ENCODE measurements at regions not wholly inside any gene's neighbourhood (a gene's known extent, or its start where the extent isn't known, plus 50 kb on each side); places are given as distances from the start of the nearest gene placed in this dataset.

- no peaks in the 10 kb centered on the region for H3K9me3 ChIP-seq
- no peak overlapping the region for H3K27ac ChIP-seq
- no peak for TF ChIP-seq CTCF (IDR thresholded peaks at IDR 0.05)
- no peak for DNase-seq (ENCODE audit: low spot score)
- H3K27me3 ChIP-seq: no peaks in the 10 kb centered on the region
- peaks cover 0 to 13% of the 10 kb centered on the region in 2 donors for H3K4me1 ChIP-seq
- H3K4me3 ChIP-seq: no peak overlapping the region
- H3K36me3 ChIP-seq: no peaks in the 10 kb centered on the region
Measured at GRCh38 chr20:11686195-11686594, 231.5 kb upstream of the BTBD3 start.

GRCh38 chr20:11686820-11687543, 230.7 kb upstream of the BTBD3 start:
- no peak for TF ChIP-seq CTCF (IDR thresholded peaks at IDR 0.05)
- DNase-seq (ENCODE audit: low spot score): no peak
- Histone ChIP-seq H3K27ac (no peak overlapping the region), H3K9me3 (no peaks in the 10 kb centered on the region), H3K4me3 (peak overlapping the region in 1 of 2 donors; percentile 48), H3K4me1 (peaks cover 0 to 13% of the 10 kb centered on the region in 2 donors), H3K27me3 (no peaks in the 10 kb centered on the region), H3K36me3 (no peaks in the 10 kb centered on the region)

- Histone ChIP-seq H3K4me1 (peaks cover 0 to 13% of the 10 kb centered on the region in 2 donors), H3K4me3 (no peak overlapping the region), H3K36me3 (no peaks in the 10 kb centered on the region), H3K27ac (no peak overlapping the region), H3K9me3 (no peaks in the 10 kb centered on the region), H3K27me3 (no peaks in the 10 kb centered on the region)
- DNase-seq (ENCODE audit: low spot score): no peak
- TF ChIP-seq CTCF (IDR thresholded peaks at IDR 0.05): no peak
Measured at GRCh38 chr20:11687546-11688292, 230.0 kb upstream of the BTBD3 start.

- Histone ChIP-seq H3K27me3 (no peaks in the 10 kb centered on the region), H3K36me3 (no peaks in the 10 kb centered on the region), H3K27ac (no peak overlapping the region), H3K4me3 (no peak overlapping the region), H3K9me3 (no peaks in the 10 kb centered on the region), H3K4me1 (peaks cover 0 to 13% of the 10 kb centered on the region in 2 donors)
- TF ChIP-seq CTCF (IDR thresholded peaks at IDR 0.05): no peak
- DNase-seq (ENCODE audit: low spot score): no peak
Measured at GRCh38 chr20:11689262-11689661, 228.4 kb upstream of the BTBD3 start.

GRCh38 chr20:11691766-11692165, 225.9 kb upstream of the BTBD3 start:
- no peak for DNase-seq (ENCODE audit: low spot score)
- no peaks in the 10 kb centered on the region for H3K9me3 ChIP-seq
- no peaks in the 10 kb centered on the region for H3K36me3 ChIP-seq
- H3K4me1 ChIP-seq: peaks cover 0 to 7% of the 10 kb centered on the region in 2 donors
- H3K27ac ChIP-seq: no peak overlapping the region
- H3K4me3 ChIP-seq: no peak overlapping the region
- no peaks in the 10 kb centered on the region for H3K27me3 ChIP-seq
- no peak for TF ChIP-seq CTCF (IDR thresholded peaks at IDR 0.05)

Data from right atrium auricular region (tissue), 2 donors.